HTR-8/SVneo (cell line): ENCODE measurements at regions not wholly inside any gene's neighbourhood (a gene's known extent, or its start where the extent isn't known, plus 50 kb on each side); places are given as distances from the start of the nearest gene placed in this dataset.
A peak's percentile ranks its signal among the peaks of the same experiment; 100 is the strongest.

Experiments used
- DNase-seq: peaks from one replicate; pipeline ENCODE4 v3.0.0; 2011; ENCODE audit warnings: low spot score, mixed read lengths; ENCODE audit not compliant: insufficient read length
- FAIRE-seq: peaks from 2 replicates; lab custom pipeline; 2011; peaks lifted over from hg19 to GRCh38; lab: Jason Lieb, UNC

DNA sequence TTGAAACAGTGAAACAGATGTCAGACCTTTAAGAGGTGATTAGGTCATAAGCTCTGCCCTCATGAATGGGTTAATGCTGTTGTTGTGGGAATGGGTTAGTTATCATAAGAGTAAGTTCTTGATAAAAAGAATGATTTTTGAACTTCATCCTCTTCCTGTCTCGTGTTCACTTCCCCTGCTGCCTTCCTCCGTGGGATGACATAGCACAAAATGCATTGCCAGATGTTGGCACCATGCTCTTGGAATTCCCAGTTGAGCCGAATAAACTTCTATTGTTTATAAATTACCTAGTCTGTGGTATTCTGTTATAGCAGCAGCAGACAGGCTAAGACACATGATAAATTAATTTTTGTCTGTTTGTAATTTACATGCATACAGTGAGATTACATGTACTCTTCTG lies 112.0 kb upstream of the LRRC7 start:
- FAIRE-seq (no peak), DNase-seq (no peak)

DNA sequence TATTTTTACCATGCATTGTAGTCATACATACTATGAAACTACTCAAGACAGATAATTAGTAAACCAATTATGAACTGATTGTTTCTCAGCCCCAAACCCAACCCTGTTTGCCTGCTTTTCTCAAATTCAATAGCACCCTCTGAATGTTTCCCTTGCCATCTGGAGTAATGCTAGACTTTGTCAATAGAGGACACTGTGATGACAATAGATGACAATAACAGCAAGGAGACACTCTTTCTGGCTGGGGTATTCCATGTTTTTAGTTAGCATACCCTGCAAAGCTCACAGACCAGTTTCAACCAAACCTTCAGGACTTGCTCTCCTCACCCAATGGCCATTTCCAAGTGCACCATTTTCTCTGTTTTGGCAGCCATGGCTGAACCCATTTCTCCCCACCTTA lies 108.5 kb upstream of the LRRC7 start:
- no peak for FAIRE-seq
- DNase-seq = no peak

DNA sequence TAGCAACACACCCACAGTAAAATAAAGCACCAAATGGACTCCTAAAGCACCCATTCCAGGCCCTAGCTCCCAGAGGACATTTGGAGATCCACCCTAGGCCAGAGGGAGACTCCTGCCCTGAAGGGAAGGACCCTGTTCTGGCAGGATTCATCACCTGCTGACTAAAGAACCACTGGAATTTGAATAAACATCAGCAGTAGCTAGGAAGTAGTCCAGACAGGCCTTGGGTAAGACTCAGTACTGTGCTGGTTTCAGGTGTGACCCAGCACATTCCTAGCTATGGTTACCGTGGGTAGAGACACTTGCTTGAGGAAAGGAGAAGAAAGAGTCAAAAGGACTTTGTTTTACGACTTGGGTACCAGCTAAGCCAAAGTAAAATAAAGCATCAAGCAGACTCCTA lies 92.7 kb upstream of the LRRC7 start:
- FAIRE-seq = no peak
- no peak for DNase-seq

DNA sequence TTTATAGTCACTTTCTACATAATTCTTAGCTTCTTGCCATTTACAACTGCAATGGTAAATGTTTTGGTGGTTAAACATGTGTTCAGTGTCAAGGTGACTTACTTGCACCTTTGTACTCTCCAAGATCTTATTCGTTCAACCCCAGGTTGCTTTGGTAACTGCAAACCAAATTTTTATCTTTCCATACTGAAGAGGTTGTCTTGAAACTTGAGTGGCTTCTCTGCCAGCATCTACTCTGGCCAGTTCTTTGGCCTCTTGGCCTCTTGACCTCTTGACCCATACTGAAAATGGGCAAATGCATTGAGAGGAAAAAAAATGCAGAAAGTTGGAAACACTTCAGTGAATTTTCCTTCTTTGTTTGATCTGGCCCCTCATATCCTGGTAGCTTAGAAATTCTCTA lies 88.0 kb upstream of the LRRC7 start:
- DNase-seq = no peak
- FAIRE-seq = no peak

DNA sequence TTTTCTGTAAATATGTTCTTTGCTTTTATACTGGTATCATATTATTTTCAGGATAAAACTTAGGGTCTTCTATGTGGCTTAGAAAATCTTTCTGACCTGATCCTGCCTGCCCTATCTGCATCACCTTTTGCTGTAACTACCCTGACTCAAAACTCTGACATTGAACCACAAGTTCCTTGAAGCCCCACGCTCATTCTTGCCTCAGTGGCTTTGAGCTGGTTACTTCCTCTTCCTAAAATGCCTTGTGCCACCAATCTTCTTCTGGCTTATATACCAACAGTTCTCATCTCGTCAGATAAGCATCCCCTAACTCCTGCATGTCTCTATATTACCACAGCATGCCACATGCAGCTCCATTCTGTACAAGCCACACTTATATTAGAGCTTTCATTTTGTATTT lies 84.5 kb upstream of the LRRC7 start:
- DNase-seq (no peak), FAIRE-seq (no peak)

DNA sequence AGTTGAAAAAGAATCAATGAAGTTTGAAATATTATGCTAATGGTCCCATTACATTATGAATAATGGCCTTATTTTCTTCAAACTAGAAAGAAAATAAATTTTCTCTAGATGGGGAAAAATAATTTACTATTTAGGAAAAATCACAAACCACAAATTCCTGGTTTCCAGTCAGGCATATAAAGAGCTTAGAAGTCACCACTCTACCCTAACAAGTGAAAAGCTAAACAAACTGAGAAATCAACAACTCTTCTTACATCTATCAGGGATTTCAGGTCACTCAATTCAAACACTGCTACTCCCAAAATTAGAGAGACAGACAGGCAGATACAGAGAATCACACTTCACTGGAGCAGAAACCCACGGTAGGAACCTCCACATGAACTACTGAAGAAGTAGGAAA lies 82.1 kb upstream of the LRRC7 start:
- FAIRE-seq (no peak), DNase-seq (no peak)

DNA sequence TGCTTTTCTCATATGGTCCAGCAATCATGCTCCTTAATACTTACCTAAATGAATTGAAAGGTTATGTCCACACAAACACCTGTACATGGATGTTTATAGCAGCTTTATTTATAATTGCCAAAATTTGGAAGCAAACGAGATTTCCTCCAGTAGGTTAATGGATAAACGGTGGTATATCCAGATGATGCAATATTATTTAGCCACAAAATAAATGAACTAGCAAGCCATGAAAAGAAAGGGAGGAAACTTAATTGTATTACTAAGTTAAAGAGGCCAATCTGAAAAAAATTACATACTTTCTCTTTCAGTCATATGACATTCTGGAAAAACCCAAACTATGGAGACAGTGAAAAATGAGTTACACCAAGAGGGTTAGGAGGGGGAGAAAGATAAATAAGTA lies 76.3 kb upstream of the LRRC7 start:
- FAIRE-seq (no peak), DNase-seq (no peak)

DNA sequence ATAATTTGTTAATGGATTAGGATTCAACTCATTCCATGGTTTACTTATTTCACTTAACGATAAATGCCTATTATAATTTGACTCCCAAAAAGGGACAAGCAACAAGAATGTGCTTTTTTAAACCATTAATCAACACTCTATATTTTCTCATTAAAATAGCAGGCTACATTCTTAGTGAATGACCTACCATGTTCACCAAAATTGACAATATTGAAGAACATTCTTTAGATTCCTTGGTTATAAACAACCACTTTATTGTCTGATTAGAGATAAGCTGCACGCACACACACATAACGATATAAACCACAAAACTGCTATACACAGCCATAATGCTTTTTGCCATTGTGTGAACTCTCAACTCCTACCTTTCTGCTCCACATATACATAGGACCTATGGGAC lies 75.4 kb upstream of the LRRC7 start:
- FAIRE-seq (peak; percentile 20), DNase-seq (peak; percentile 11)

DNA sequence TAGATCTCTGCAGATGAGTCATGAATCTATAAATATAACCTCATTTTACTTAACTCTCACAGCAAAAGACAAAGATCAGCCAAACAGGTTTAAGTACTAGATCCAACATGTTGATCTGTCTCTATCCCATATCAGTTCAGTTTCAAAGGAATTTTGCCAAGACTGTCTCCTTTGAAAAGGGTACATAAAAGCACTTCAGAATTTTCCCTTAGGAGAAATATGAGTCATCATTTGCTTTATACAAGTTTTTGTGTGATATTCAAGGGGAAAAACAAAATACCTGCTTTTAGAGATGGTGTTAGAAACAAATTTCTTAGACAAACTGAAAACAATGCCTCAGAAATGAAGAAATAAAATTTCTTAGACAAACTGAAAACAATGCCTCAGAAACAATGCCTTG lies 73.5 kb upstream of the LRRC7 start:
- DNase-seq = no peak
- no peak for FAIRE-seq

DNA sequence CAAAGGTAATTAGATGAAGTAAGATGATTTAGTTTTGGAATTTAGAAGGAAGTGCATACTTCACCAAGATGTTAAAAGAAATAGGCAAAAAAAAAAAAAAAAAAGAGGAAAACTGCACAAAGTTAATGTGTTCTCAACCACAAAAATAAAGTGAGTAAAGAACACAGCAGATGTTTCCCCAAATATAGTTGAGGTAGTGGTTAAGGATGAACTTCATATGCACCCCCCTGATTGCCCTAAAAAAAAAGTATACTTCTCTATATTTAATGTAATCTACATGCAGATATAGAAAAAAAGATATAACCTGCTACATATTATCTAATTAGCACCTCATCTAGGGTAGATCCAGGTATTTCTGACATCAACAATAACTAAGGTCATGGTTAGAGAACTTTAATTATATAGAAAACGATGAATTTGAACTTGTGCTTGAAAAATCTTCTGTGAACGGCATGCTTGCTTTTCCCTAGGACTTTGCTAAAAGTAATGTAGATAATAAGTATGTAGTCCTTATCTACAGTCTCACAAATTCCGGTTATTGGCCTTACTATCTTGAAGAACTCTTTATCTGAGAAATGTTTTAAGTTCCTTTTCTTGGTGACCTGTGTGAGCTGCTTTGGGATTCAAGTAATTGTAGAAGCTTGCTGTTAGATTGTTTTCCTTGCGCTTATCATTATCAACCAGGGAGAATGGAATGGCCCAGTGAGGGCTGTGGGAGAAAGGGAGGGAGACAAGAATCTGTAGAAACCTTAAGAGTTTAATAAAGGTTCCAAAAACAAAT lies 70.1 kb upstream of the LRRC7 start:
- FAIRE-seq = no peak
- DNase-seq = no peak

DNA sequence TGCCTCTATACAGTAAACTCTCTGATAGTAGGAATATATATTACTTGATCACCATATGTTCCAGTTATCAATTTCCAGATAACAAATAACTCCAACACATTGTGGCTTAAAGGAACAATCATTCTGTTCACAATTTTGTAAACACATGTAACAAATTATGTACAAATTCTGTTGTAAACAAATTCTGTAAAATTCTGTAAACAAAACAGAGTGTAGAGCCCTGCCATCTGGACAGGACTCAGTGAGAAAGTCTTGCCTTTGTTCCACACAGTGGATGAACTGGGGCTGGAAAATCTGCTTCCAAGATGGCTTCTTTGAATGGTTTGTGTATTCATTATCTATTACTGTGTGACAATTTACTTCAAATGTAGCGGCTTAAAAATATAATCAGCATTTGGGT lies 69.0 kb upstream of the LRRC7 start:
- no peak for DNase-seq
- FAIRE-seq = no peak

DNA sequence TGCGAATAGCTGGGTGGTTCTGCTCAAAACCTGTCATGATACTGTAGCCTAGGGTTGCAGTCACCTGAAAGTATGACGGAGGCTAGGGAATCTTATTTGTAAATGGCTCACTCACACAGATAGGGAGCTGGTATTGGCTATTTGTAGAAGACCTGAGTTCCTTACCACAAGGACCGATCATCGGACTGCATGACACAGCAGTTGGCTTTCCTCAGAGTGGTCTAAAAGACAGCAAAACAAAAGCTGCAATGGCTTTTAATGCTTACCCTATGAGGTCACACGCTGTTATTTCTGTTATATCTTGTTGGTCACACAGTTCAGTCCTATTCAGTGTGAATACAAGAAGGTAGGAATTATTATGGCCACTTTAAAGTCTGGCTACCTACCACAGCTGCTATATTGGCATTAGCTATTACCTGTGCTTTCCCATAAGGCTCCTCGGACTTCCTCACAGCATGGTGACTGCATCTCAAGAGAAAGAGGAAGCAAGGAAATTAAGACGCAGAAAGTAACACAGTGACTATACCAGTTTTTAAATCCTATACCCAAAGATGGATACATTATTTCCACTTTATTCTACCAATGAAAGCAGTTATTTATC lies 68.4 kb upstream of the LRRC7 start:
- FAIRE-seq (no peak), DNase-seq (no peak)

DNA sequence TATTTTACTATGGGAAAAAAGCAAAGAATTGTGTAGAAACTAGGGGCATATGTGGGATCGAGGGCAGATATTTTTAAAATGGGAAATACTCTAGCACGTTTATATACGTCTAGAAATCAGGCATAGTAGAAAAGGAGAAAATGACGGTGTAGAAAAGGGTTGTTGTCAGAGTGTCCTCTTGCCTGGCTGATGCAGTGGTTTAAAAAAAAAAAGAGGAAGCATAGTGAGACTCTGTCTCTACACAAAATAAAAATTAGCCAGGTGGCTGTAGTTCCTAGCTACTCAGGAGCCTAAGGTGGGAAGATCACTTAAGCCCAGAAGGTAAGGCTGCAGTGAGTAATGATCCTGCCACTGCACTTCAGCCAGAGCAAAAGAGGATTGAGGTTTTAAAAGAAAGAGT lies 64.7 kb upstream of the LRRC7 start:
- DNase-seq (no peak), FAIRE-seq (no peak)

DNA sequence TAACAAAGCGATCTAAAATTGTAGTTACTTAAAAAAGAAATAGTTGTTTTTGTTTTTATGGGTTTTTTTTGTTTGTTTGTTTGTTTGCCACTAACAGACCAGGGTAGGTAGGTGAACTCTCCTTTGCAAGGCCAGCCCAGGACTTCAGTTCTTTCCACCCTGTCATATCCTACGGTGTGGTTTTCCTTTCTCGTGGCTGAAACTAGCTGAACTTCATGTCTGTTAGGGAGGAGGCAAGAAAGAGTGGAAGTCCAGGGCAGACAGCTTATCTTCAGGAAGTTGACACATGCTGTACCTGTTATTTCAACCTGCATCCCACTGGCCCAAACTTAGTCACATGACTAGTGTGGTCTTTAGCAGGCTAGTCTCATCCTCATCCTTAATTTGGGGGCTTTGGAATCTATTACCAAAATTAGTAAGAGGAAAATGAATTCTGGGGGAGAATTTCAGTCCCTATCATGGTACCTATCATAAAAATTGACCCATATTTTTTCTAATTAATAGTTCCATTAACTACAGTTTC lies 62.9 kb upstream of the LRRC7 start:
- FAIRE-seq = no peak

DNA sequence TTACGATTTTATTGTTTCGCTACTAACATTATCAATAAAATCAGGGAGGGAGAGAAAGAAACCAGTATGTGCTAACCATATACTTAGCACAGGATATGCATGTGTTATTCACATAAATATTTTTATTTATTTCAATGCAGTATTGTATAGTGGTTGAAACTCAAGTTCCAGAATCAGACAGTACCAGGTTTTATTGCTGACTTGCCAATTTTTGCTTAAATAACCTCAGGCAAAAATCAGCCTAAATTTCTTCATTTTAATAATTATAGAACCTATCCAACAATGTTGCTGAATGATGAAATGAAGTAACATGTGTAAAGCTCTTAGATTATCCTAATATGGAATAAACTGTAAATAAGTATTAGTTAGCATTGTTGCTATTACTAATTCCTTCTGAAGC lies 61.4 kb upstream of the LRRC7 start:
- no peak for FAIRE-seq
- DNase-seq = no peak

More for the DNA sequence above, 62.9 kb upstream of the LRRC7 start:
- no peak for DNase-seq

DNA sequence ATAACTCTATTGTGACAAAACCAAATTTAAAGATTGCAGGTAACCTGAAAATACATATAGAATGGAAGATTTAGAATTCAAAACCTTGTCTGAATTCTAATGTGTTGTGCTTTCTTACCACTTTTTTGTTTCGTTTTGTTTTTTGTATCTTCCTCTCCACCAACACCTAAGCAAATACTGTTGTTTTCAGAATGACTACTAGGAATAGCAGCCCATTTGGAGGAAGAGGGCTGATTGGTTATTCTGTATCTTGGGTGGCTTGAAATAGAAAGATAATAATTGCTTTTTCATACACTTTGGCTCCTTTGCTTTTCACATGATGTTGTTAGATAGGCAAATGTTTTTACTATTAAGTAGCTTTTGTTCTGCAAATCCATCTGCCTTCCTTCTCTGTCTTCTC lies 61.0 kb upstream of the LRRC7 start:
- no peak for FAIRE-seq
- no peak for DNase-seq

DNA sequence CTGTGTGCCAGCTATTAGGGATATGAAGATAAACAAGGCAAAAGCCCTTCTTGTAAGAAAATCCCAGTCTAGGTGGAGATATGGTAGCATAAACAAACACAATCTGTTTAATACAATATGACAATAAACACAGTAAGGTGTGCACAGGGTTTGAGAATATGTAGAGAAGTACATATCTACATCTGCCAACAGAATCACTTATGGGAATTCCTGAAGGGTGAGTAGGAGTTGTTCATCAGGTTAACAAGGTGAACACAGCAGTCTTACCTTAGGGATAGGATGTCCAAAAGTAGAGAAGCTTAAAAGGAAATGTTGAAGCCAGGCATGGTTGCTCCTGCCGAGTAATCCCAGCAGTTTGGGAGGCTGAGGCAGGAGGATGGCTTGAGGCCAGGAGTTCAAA lies 57.7 kb upstream of the LRRC7 start:
- no peak for FAIRE-seq
- DNase-seq = no peak

DNA sequence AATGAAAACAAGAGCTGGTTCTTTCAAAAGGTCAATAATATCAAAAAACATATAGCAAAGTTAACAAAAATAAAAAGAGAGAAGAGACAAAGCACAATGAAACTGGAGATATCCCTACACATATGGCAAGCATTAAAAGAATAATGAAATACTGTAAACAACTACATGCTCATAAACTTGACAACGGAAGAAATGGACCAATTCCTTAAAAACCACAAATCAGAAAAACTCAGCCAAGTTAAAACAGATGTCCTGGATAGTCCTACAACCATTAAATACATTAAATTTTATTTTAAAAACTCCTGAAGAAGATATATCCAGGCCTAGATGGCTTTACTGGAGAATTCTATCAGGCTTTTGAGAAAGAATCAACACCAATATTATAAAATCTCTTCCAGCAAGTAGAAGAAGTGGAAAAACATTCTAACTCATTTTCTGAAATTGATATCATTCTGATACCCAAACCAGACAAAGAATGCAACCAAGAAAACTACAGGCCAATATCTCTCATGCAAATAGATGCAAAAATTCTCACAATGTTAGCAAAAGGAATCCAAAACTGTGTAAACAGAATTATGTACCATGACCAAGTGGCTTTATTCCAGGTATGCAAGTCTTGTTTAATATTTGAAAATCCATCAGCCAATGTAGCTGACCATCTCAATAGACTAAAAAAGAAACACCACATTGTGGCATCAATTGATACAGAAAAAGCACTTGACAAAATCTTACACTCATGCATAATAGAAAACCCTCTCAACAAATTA lies 56.1 kb upstream of the LRRC7 start:
- DNase-seq (no peak), FAIRE-seq (no peak)

DNA sequence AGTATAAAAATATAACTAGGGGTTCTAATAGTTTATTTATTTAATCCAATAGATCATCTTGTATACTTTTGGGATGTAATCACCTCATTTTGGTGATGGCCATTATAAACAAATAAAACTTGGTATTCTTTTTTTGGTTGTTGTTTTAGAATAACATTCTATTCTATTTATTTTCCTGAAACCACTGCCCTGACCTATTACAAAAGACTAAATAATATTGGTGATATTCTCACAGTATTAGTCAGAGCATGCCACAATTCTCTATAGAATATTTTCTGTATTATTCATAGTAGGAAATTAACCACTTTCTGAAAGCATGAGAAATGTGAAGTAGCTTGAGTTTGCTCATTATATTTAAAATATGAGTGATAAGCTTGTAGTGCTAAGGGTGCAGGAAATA lies 54.1 kb upstream of the LRRC7 start:
- DNase-seq (peak; percentile 22), FAIRE-seq (no peak)
